HepG2 (cell line): ENCODE measurements at regions not wholly inside any gene's neighbourhood (a gene's known extent, or its start where the extent isn't known, plus 50 kb on each side); places are given as distances from the start of the nearest gene placed in this dataset.

Experiments used
- ATAC-seq: fragments of 200-7000 bp; cut with Tn5 transposase; 3 replicates; pipeline ENCODE4 v1.9.1; 2020; ENCODE audit warnings: mild to moderate bottlenecking, moderate library complexity
- BruUV-seq: library from RNA; stranded (reverse); fragments of 400-500 nt; replicated peaks from 2 replicates; lab custom pipeline; 2021; lab: Mats Ljungman, UMichigan
- CTCF ChIA-PET: fragments of 300-600 bp; formaldehyde crosslinking; extraction: SDS; loops from one replicate; lab custom pipeline; 2021; ENCODE audit warnings: low total read pairs, inconsistent platforms, low intra/inter-chr PET ratio; lab: Yijun Ruan, JAX
- POLR2A ChIA-PET: fragments of 350-600 bp; sonication (Branson Sonifier 250); formaldehyde crosslinking; loops from one replicate; lab custom pipeline; 2020; ENCODE audit warnings: antibody characterized with exemption, inconsistent platforms; lab: Yijun Ruan, JAX
- DNase-seq: peaks from one replicate; pipeline ENCODE4 v3.0.0-alpha.2; 2015; ENCODE audit warnings: low spot score
- FAIRE-seq: peaks from 3 replicates; lab custom pipeline; 2011; peaks lifted over from hg19 to GRCh38; lab: Jason Lieb, UNC
- H2AFZ ChIP-seq: one replicate; pipeline ENCODE4 v1.6.1; 2011; ENCODE audit warnings: low read length, inconsistent platforms
- H3K27ac ChIP-seq: fragments of 300-600 bp; 3 replicates; pipeline ENCODE4 v1.8.0; 2011; ENCODE audit warnings: mixed run types, mild to moderate bottlenecking, mixed read lengths, low read length, inconsistent platforms; ENCODE audit not compliant: insufficient read depth; ENCODE audit errors: extremely low read length
- H3K27me3 ChIP-seq, 2 experiments: fragments of 200-600 bp in 1 of 2; 2 replicates in 1 of 2; 3 replicates in 1 of 2; pipeline versions ENCODE4 v1.6.0 to v1.8.0; 2011; ENCODE audit warnings: low read length in 2 of 2, mild to moderate bottlenecking in 2 of 2, moderate library complexity in 2 of 2, inconsistent platforms in 1 of 2; ENCODE audit not compliant: insufficient read depth in 2 of 2, control insufficient read depth in 1 of 2
- H3K36me3 ChIP-seq, 2 experiments: fragments of 200-600 bp in 1 of 2; replicated peaks in 1 of 2; 2 replicates in 1 of 2; 3 replicates in 1 of 2; pipeline versions ENCODE4 v1.5.1 to v1.8.0; 2011; ENCODE audit warnings: low read length in 2 of 2, inconsistent platforms in 1 of 2; ENCODE audit not compliant: insufficient read depth in 2 of 2, control insufficient read depth in 1 of 2
- H3K4me1 ChIP-seq: 2 replicates; pipeline ENCODE4 v1.5.1; 2012; ENCODE audit warnings: low read length, inconsistent platforms; ENCODE audit not compliant: insufficient read depth
- H3K4me2 ChIP-seq: 2 replicates; pipeline ENCODE4 v1.6.0; 2011; ENCODE audit warnings: low read depth, low read length, inconsistent platforms
- H3K4me3 ChIP-seq, 3 experiments: fragments of 200-600 bp in 1 of 3; sonication (generic), shearing (Covaris generic) in 1 of 3; replicated peaks in 1 of 3; 2 replicates each; pipeline ENCODE4 v1.5.1; 2011 to 2016; ENCODE audit warnings: low read length in 3 of 3, inconsistent platforms in 2 of 3, low read depth in 2 of 3, mild to moderate bottlenecking in 2 of 3, control low read depth in 1 of 3, mixed read lengths in 1 of 3; ENCODE audit not compliant: insufficient read depth in 1 of 3
- H3K79me2 ChIP-seq: one replicate; pipeline ENCODE4 v1.6.1; 2011; ENCODE audit warnings: low read length, inconsistent platforms; ENCODE audit not compliant: insufficient read depth
- H3K9ac ChIP-seq: 2 replicates; pipeline ENCODE4 v1.6.0; 2011; ENCODE audit warnings: mild to moderate bottlenecking, low read depth, low read length, inconsistent platforms; ENCODE audit not compliant: insufficient read depth
- H3K9me3 ChIP-seq: 2 replicates; pipeline ENCODE4 v1.5.1; 2012; ENCODE audit warnings: mild to moderate bottlenecking, low read length
- H4K20me1 ChIP-seq: 2 replicates; pipeline ENCODE4 v1.6.0; 2011; ENCODE audit warnings: inconsistent platforms, mild to moderate bottlenecking, low read length, moderate library complexity; ENCODE audit not compliant: insufficient read depth
- AGO2 ChIP-seq: fragments of 200-400 bp; formaldehyde crosslinking; optimal IDR thresholded peaks from 2 replicates; pipeline ENCODE3; 2017; ENCODE audit warnings: mild to moderate bottlenecking, low read depth, low read length, moderate library complexity
- BHLHE40 ChIP-seq: IDR thresholded peaks from 2 replicates; pipeline ENCODE4 v1.6.1; 2011; ENCODE audit warnings: low read length, improper control_type of control experiment
- CBX1 ChIP-seq: IDR thresholded peaks from one replicate; pipeline ENCODE4 v1.6.1; 2016; ENCODE audit warnings: antibody characterized with exemption, low read depth
- GATAD2A ChIP-seq: IDR thresholded peaks from 2 replicates; pipeline ENCODE4 v1.6.1; 2016
- HES4 ChIP-seq: sonication (generic); formaldehyde crosslinking; IDR thresholded peaks from 2 replicates; pipeline ENCODE4 v1.9.0; 2021; ENCODE audit warnings: mild to moderate bottlenecking, missing genetic modification reagents, borderline replicate concordance
- HMGXB3 ChIP-seq: sonication (generic); formaldehyde crosslinking; IDR thresholded peaks from 2 replicates; pipeline ENCODE4 v1.4.0; 2020; ENCODE audit warnings: missing genetic modification reagents, borderline replicate concordance
- MAFF ChIP-seq: IDR thresholded peaks from 2 replicates; pipeline ENCODE4 v1.6.1; 2011; ENCODE audit warnings: low read depth, low read length, improper control_type of control experiment
- PTBP1 ChIP-seq: fragments of 200-400 bp; formaldehyde crosslinking; IDR thresholded peaks from 2 replicates; pipeline ENCODE4 v1.6.1; 2018; ENCODE audit warnings: low read length, low read depth; ENCODE audit not compliant: poor library complexity, severe bottlenecking
- SOX5 ChIP-seq: IDR thresholded peaks from 2 replicates; pipeline ENCODE4 v1.6.1; 2016; ENCODE audit warnings: borderline replicate concordance
- TIGD3 ChIP-seq: sonication (generic); formaldehyde crosslinking; IDR thresholded peaks from 2 replicates; pipeline ENCODE4 v1.5.1; 2020; ENCODE audit warnings: mild to moderate bottlenecking, missing genetic modification reagents, borderline replicate concordance
- UBTF ChIP-seq: sonication (generic); formaldehyde crosslinking; IDR thresholded peaks from 2 replicates; pipeline ENCODE4 v1.4.0; 2020; ENCODE audit warnings: mild to moderate bottlenecking, missing genetic modification reagents
- ZFX ChIP-seq: sonication (generic); formaldehyde crosslinking; IDR thresholded peaks from 2 replicates; pipeline ENCODE4 v1.4.0; 2020; ENCODE audit warnings: mild to moderate bottlenecking, low read depth, missing genetic modification reagents, moderate library complexity
- ZNF160 ChIP-seq: sonication (generic); formaldehyde crosslinking; IDR thresholded peaks from 2 replicates; pipeline ENCODE4 v1.8.0; 2022; ENCODE audit warnings: mild to moderate bottlenecking, inconsistent platforms, missing genetic modification reagents
- ZNF501 ChIP-seq: sonication (generic); formaldehyde crosslinking; IDR thresholded peaks from 2 replicates; pipeline ENCODE4 v1.5.1; 2020; ENCODE audit warnings: mild to moderate bottlenecking, moderate library complexity, missing genetic modification reagents
- ZNF562 ChIP-seq: sonication (generic); formaldehyde crosslinking; IDR thresholded peaks from 2 replicates; pipeline ENCODE4 v1.8.0; 2022; ENCODE audit warnings: missing genetic modification reagents, borderline replicate concordance
- ZNF75D ChIP-seq: sonication (generic); formaldehyde crosslinking; IDR thresholded peaks from 2 replicates; pipeline ENCODE4 v1.8.1; 2023; ENCODE audit warnings: missing genetic modification reagents, mild to moderate bottlenecking, borderline replicate concordance
- WGBS: methylation state at CpG from one replicate; pipeline ENCODE4 v1.1.6; 2017; ENCODE audit warnings: low lambda C conversion rate; 5-methylcytosine and 5-hydroxymethylcytosine counted together
- in situ Hi-C: cut with HindIII; loops from 2 replicates; pipeline ENCODE4 v1.10.0; 2017; ENCODE audit warnings: low pct_unique_long_range_greater_than_20kb; ENCODE audit not compliant: extremely low pct_ligation_motif_present
- intact Hi-C: fragments of 100-400 bp; cut with micrococcal nuclease; formaldehyde crosslinking; loops from one replicate; pipeline ENCODE4 v1.10.0; 2022; ENCODE audit not compliant: unreplicated experiment

GRCh38 chr10:124316326-124316725, 102.4 kb downstream of the OAT start (continued):
- no peak for TF ChIP-seq HMGXB3 (CRISPR knock-in tag)
- TF ChIP-seq CBX1: no peak
- no peak for TF ChIP-seq ZNF160 (CRISPR knock-in tag)
- no peak for TF ChIP-seq ZFX

- Histone ChIP-seq H3K36me3 (no peaks in the 10 kb centered on the region), H3K4me2 (no peak overlapping the region), H3K27ac (no peak overlapping the region), H3K27me3 (no peaks in the 10 kb centered on the region), H4K20me1 (no peaks in the 10 kb centered on the region), H3K9ac (no peak overlapping the region), H3K4me3 (no peak overlapping the region), H2AFZ (no peak overlapping the region), H3K4me1 (peaks cover 10% of the 10 kb centered on the region), H3K9me3 (no peaks in the 10 kb centered on the region), H3K79me2 (no peaks in the 10 kb centered on the region)
- FAIRE-seq (no peak), ATAC-seq (no peak), DNase-seq (no peak)
- BruUV-seq: no TSS peak
- in situ Hi-C loops (no loop called here), intact Hi-C loops (no loop called here)
- WGBS: 31% methylated on average over 6 of the region's 6 CpGs
- ChIA-PET POLR2A (no interaction called here), CTCF (no interaction called here)
- TF ChIP-seq AGO2 (no peak), UBTF (CRISPR knock-in tag) (no peak), GATAD2A (CRISPR knock-in tag) (no peak), SOX5 (no peak), ZNF562 (no peak), BHLHE40 (no peak), MAFF (peak; percentile 41; the same call in 1 of the 2 replicates), TIGD3 (CRISPR knock-in tag) (no peak), ZNF75D (CRISPR knock-in tag) (no peak), HES4 (no peak), ZNF501 (no peak), PTBP1 (no peak)
Measured at GRCh38 chr10:124315591-124316270, 103.0 kb downstream of the OAT start.
